Endodermal cell (in vitro differentiated cells): ENCODE measurements at regions not wholly inside any gene's neighbourhood (a gene's known extent, or its start where the extent isn't known, plus 50 kb on each side); places are given as distances from the start of the nearest gene placed in this dataset.

Source experiments
- DNase-seq: peaks from one replicate; pipeline ENCODE4 v3.0.0-alpha.2; 2017
- H3K27ac ChIP-seq: 2 replicates; pipeline ENCODE4 v1.5.1; 2013; ENCODE audit warnings: mild to moderate bottlenecking, low read depth, low read length, moderate library complexity
- H3K27me3 ChIP-seq: 2 replicates; pipeline ENCODE4 v1.6.1; 2013; ENCODE audit warnings: mild to moderate bottlenecking, low read length, moderate library complexity; ENCODE audit not compliant: insufficient read depth, control insufficient read depth, poor library complexity, severe bottlenecking
- H3K36me3 ChIP-seq: 2 replicates; pipeline ENCODE4 v1.7.0; 2013; ENCODE audit warnings: mild to moderate bottlenecking, low read length, moderate library complexity; ENCODE audit not compliant: control insufficient read depth, insufficient read depth
- H3K4me1 ChIP-seq: one replicate; pipeline ENCODE4 v1.7.0; 2013; ENCODE audit warnings: low read length; ENCODE audit not compliant: control insufficient read depth, insufficient read depth
- H3K4me3 ChIP-seq: 2 replicates; pipeline ENCODE4 v1.5.1; 2013; ENCODE audit warnings: mild to moderate bottlenecking, low read length, moderate library complexity
- H3K9ac ChIP-seq: 2 replicates; pipeline ENCODE4 v1.6.1; 2013; ENCODE audit warnings: mild to moderate bottlenecking, low read length, moderate library complexity; ENCODE audit not compliant: poor library complexity, severe bottlenecking; ENCODE audit errors: extremely low read depth
- H3K9me3 ChIP-seq: 2 replicates; pipeline ENCODE4 v1.6.1; 2013; ENCODE audit warnings: mild to moderate bottlenecking, low read length, moderate library complexity; ENCODE audit not compliant: control insufficient read depth
- H3K27ac Mint-ChIP-seq: 2 replicates; pipeline ENCODE4 v1.8.0; 2020; ENCODE audit warnings: mixed read lengths
- H3K27me3 Mint-ChIP-seq: 2 replicates; pipeline ENCODE4 v1.8.0; 2021; ENCODE audit warnings: mild to moderate bottlenecking, mixed read lengths; ENCODE audit not compliant: insufficient read depth
- H3K36me3 Mint-ChIP-seq: 2 replicates; pipeline ENCODE4 v1.8.0; 2020; ENCODE audit warnings: low read depth, mixed read lengths
- H3K4me1 Mint-ChIP-seq: 2 replicates; pipeline ENCODE4 v1.8.0; 2020; ENCODE audit warnings: mixed read lengths
- H3K4me3 Mint-ChIP-seq: 2 replicates; pipeline ENCODE4 v1.8.0; 2020; ENCODE audit warnings: mild to moderate bottlenecking, moderate library complexity, mixed read lengths
- H3K9me3 Mint-ChIP-seq: 2 replicates; pipeline ENCODE4 v1.8.0; 2020; ENCODE audit warnings: mild to moderate bottlenecking, mixed read lengths
- CTCF ChIP-seq: fragments of 200-600 bp; sonication (generic); conservative IDR thresholded peaks from 2 replicates; pipeline ENCODE4 v1.5.0; 2021; ENCODE audit warnings: antibody characterized with exemption, mild to moderate bottlenecking
- WGBS, 2 experiments: methylation state at CpG; one replicate each; pipeline versions ENCODE4 v1.1.5 to v1.1.7; 2013; ENCODE audit warnings: missing lambda C conversion rate in 2 of 2, mixed read lengths in 1 of 2; ENCODE audit not compliant: insufficient coverage in 1 of 2, insufficient read length in 1 of 2; 5-methylcytosine and 5-hydroxymethylcytosine counted together

GRCh38 chr15:53072077-53072476 lies 281.9 kb upstream of the ONECUT1 start:
- DNase-seq, result peak; percentile 98
- Histone ChIP-seq H3K27me3 (peaks cover 16% of the 10 kb centered on the region), H3K4me1 (no peaks in the 10 kb centered on the region), H3K9ac (no peak overlapping the region), H3K27ac (no peak overlapping the region), H3K4me3 (no peak overlapping the region), H3K36me3 (no peaks in the 10 kb centered on the region), H3K9me3 (no peaks in the 10 kb centered on the region)
- no peak for TF ChIP-seq CTCF
- Mint-ChIP-seq H3K9me3 (no peaks in the 10 kb centered on the region), H3K27me3 (peaks cover 1% of the 10 kb centered on the region), H3K4me1 (peaks cover 2% of the 10 kb centered on the region), H3K27ac (no peak overlapping the region), H3K36me3 (no peaks in the 10 kb centered on the region), H3K4me3 (no peak overlapping the region)
- WGBS, 2 experiments, result 12 to 15% methylated on average over 3 of the region's 3 CpGs

GRCh38 chr15:53068636-53069035 lies 278.5 kb upstream of the ONECUT1 start:
- Histone ChIP-seq H3K4me1 (no peaks in the 10 kb centered on the region), H3K9ac (no peak overlapping the region), H3K27me3 (no peaks in the 10 kb centered on the region), H3K9me3 (no peaks in the 10 kb centered on the region), H3K27ac (no peak overlapping the region), H3K4me3 (no peak overlapping the region), H3K36me3 (no peaks in the 10 kb centered on the region)
- H3K27me3 Mint-ChIP-seq, result no peaks in the 10 kb centered on the region
- TF ChIP-seq CTCF, result no peak
- no peak overlapping the region for H3K4me3 Mint-ChIP-seq
- no peak overlapping the region for H3K27ac Mint-ChIP-seq
- no peaks in the 10 kb centered on the region for H3K9me3 Mint-ChIP-seq
- peaks cover 2% of the 10 kb centered on the region for H3K4me1 Mint-ChIP-seq
- no peaks in the 10 kb centered on the region for H3K36me3 Mint-ChIP-seq
- WGBS, 2 experiments, result 88 to 93% methylated on average over 3 to 4 of the region's 4 CpGs
- no peak for DNase-seq

- Mint-ChIP-seq H3K27ac (no peak overlapping the region), H3K27me3 (no peaks in the 10 kb centered on the region), H3K36me3 (no peaks in the 10 kb centered on the region), H3K4me1 (no peaks in the 10 kb centered on the region), H3K9me3 (no peaks in the 10 kb centered on the region), H3K4me3 (no peak overlapping the region)
- Histone ChIP-seq H3K9me3 (no peaks in the 10 kb centered on the region), H3K27me3 (no peaks in the 10 kb centered on the region), H3K9ac (no peak overlapping the region), H3K4me3 (no peak overlapping the region), H3K36me3 (no peaks in the 10 kb centered on the region), H3K27ac (no peak overlapping the region), H3K4me1 (no peaks in the 10 kb centered on the region)
- TF ChIP-seq CTCF, result no peak
- no peak for DNase-seq
- 93 to 97% methylated on average over 7 to 10 of the region's 10 CpGs for WGBS, 2 experiments
Measured at GRCh38 chr15:53059273-53060043, 269.3 kb upstream of the ONECUT1 start.
